ENCODE measurements at regions not wholly inside any gene's neighbourhood (a gene's known extent, or its start where the extent isn't known, plus 50 kb on each side); places are given as distances from the start of the nearest gene placed in this dataset.

- H3K4me1 ChIP-seq: no peaks in the 10 kb centered on the region
- no peak for DNase-seq (ENCODE audit: low spot score in 2 of 2)
- WGBS, 2 donors: 87 to 97% methylated on average over 2 of the region's 2 CpGs
- H3K27me3 ChIP-seq: no peaks in the 10 kb centered on the region
- TF ChIP-seq CTCF (IDR thresholded peaks at IDR 0.05) (no peak), EP300 (IDR thresholded peaks at IDR 0.05) (no peak), POLR2A (IDR thresholded peaks at IDR 0.05) (no peak)
- H3K36me3 ChIP-seq: no peaks in the 10 kb centered on the region
- no peak overlapping the region for H3K27ac ChIP-seq
- H3K4me3 ChIP-seq: no peak overlapping the region
- H3K9me3 ChIP-seq: peaks cover 0 to 4% (median 0%) of the 10 kb centered on the region in 4 donors
These were observed 541.7 kb upstream of the MEX3C start for GRCh38 chr18:51739044-51739666.

- TF ChIP-seq POLR2A (IDR thresholded peaks at IDR 0.05): no peak
- no peak for TF ChIP-seq CTCF (IDR thresholded peaks at IDR 0.05)
- TF ChIP-seq EP300 (IDR thresholded peaks at IDR 0.05): no peak
- Histone ChIP-seq H3K27ac (no peak overlapping the region), H3K9me3 (no peaks in the 10 kb centered on the region), H3K27me3 (no peaks in the 10 kb centered on the region), H3K4me1 (no peaks in the 10 kb centered on the region), H3K36me3 (no peaks in the 10 kb centered on the region), H3K4me3 (no peak overlapping the region)
- WGBS, 2 donors: 76 to 86% methylated on average over 4 of the region's 4 CpGs
- DNase-seq (ENCODE audit: low spot score in 2 of 2): no peak
These were observed 554.4 kb upstream of the MEX3C start for GRCh38 chr18:51751901-51752300.

- no peaks in the 10 kb centered on the region for H3K4me1 ChIP-seq
- no peak for DNase-seq (ENCODE audit: low spot score in 2 of 2)
- no peaks in the 10 kb centered on the region for H3K9me3 ChIP-seq
- 72 to 87% methylated on average over 5 of the region's 5 CpGs for WGBS, 2 donors
- H3K36me3 ChIP-seq: no peaks in the 10 kb centered on the region
- no peak overlapping the region for H3K4me3 ChIP-seq
- no peaks in the 10 kb centered on the region for H3K27me3 ChIP-seq
- TF ChIP-seq CTCF (IDR thresholded peaks at IDR 0.05) (no peak), EP300 (IDR thresholded peaks at IDR 0.05) (no peak), POLR2A (IDR thresholded peaks at IDR 0.05) (no peak)
- H3K27ac ChIP-seq: no peak overlapping the region
These were observed 556.0 kb upstream of the MEX3C start for GRCh38 chr18:51753365-51754057.

- WGBS, 2 donors: 68 to 77% methylated on average over 4 of the region's 4 CpGs
- no peak overlapping the region for H3K27ac ChIP-seq
- no peak for TF ChIP-seq POLR2A (IDR thresholded peaks at IDR 0.05)
These were observed 557.1 kb upstream of the MEX3C start for GRCh38 chr18:51754566-51754965.

GRCh38 chr18:51757255-51757924 is 559.9 kb upstream of the MEX3C start:
- no peak for DNase-seq (ENCODE audit: low spot score in 2 of 2)
- Histone ChIP-seq H3K27ac (no peak overlapping the region), H3K4me3 (no peak overlapping the region), H3K27me3 (no peaks in the 10 kb centered on the region), H3K4me1 (no peaks in the 10 kb centered on the region), H3K9me3 (no peaks in the 10 kb centered on the region), H3K36me3 (no peaks in the 10 kb centered on the region)
- no peak for TF ChIP-seq POLR2A (IDR thresholded peaks at IDR 0.05)
- WGBS, 2 donors: 60 to 62% methylated on average over 5 of the region's 5 CpGs

More at GRCh38 chr18:51754566-51754965, 557.1 kb upstream of the MEX3C start:
- no peak overlapping the region for H3K4me3 ChIP-seq
- H3K4me1 ChIP-seq: no peaks in the 10 kb centered on the region
- no peaks in the 10 kb centered on the region for H3K27me3 ChIP-seq
- DNase-seq (ENCODE audit: low spot score in 2 of 2): no peak
- H3K36me3 ChIP-seq: no peaks in the 10 kb centered on the region
- no peaks in the 10 kb centered on the region for H3K9me3 ChIP-seq

- TF ChIP-seq POLR2A (IDR thresholded peaks at IDR 0.05): no peak
- no peak for TF ChIP-seq EP300 (IDR thresholded peaks at IDR 0.05)
- TF ChIP-seq CTCF (IDR thresholded peaks at IDR 0.05): no peak
- no peak for DNase-seq (ENCODE audit: low spot score in 2 of 2)
- H3K4me1 ChIP-seq: no peaks in the 10 kb centered on the region
- H3K27me3 ChIP-seq: no peaks in the 10 kb centered on the region
- no peaks in the 10 kb centered on the region for H3K9me3 ChIP-seq
- no peaks in the 10 kb centered on the region for H3K36me3 ChIP-seq
- WGBS, 2 donors: 56 to 63% methylated on average over 1 of the region's 1 CpG
- no peak overlapping the region for H3K4me3 ChIP-seq
- H3K27ac ChIP-seq: no peak overlapping the region
These were observed 564.9 kb upstream of the MEX3C start for GRCh38 chr18:51762373-51762772.
